Lower leg skin (tissue), 3 donors: ENCODE measurements at regions not wholly inside any gene's neighbourhood (a gene's known extent, or its start where the extent isn't known, plus 50 kb on each side); places are given as distances from the start of the nearest gene placed in this dataset.

Source experiments
- POLR2A ChIP-seq, 2 donors: fragments of 450-650 bp; IDR thresholded peaks; one replicate each; pipeline ENCODE4 v1.6.1; 2016 to 2017; ENCODE audit warnings: antibody characterized with exemption in 2 of 2, mild to moderate bottlenecking in 1 of 2, moderate library complexity in 1 of 2
- TF ChIP-seq, protein P1 (sequence below), 3 donors: fragments of 450-650 bp; IDR thresholded peaks; one replicate each; pipeline ENCODE4 v1.5.1; 2016; ENCODE audit warnings: antibody characterized with exemption in 3 of 3, mild to moderate bottlenecking in 3 of 3, moderate library complexity in 2 of 3

DNA sequence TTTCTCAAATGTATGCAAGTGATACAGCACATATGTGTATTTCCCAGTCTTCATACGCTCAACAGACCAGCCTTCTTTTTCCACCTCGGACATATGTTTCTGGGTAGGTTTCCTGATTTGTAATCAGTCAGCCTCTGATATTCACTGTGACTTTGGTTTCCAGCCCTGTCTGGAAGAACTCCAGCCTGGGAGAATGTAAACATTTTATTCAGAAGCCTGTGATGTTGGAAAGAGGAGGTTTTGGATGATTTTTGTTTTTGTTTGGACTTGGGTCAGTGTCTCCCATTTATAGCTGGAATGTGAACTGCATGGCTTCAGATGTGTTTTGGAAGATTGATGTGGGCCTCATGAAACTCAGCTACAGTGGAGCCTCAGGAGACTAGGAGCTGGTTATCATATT is 172.2 kb upstream of the CENPW start:
- TF ChIP-seq, protein P1, sequence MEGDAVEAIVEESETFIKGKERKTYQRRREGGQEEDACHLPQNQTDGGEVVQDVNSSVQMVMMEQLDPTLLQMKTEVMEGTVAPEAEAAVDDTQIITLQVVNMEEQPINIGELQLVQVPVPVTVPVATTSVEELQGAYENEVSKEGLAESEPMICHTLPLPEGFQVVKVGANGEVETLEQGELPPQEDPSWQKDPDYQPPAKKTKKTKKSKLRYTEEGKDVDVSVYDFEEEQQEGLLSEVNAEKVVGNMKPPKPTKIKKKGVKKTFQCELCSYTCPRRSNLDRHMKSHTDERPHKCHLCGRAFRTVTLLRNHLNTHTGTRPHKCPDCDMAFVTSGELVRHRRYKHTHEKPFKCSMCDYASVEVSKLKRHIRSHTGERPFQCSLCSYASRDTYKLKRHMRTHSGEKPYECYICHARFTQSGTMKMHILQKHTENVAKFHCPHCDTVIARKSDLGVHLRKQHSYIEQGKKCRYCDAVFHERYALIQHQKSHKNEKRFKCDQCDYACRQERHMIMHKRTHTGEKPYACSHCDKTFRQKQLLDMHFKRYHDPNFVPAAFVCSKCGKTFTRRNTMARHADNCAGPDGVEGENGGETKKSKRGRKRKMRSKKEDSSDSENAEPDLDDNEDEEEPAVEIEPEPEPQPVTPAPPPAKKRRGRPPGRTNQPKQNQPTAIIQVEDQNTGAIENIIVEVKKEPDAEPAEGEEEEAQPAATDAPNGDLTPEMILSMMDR (IDR thresholded peaks at IDR 0.05), result no peak
- TF ChIP-seq POLR2A (IDR thresholded peaks at IDR 0.05), result no peak
